Nephron (organoid): ENCODE measurements at regions not wholly inside any gene's neighbourhood (a gene's known extent, or its start where the extent isn't known, plus 50 kb on each side); places are given as distances from the start of the nearest gene placed in this dataset.

Experiments
- H3K27ac Mint-ChIP-seq, 3 experiments: 2 replicates each; pipeline ENCODE4 v1.8.0; 2020; ENCODE audit warnings: mixed read lengths in 3 of 3, mild to moderate bottlenecking in 2 of 3, moderate library complexity in 1 of 3
- H3K27me3 Mint-ChIP-seq: 2 replicates; pipeline ENCODE4 v1.8.0; 2021; ENCODE audit warnings: low read depth, mild to moderate bottlenecking, moderate library complexity, mixed read lengths
- H3K36me3 Mint-ChIP-seq: 2 replicates; pipeline ENCODE4 v1.8.0; 2020; ENCODE audit warnings: low read depth, mixed read lengths
- H3K4me1 Mint-ChIP-seq: 2 replicates; pipeline ENCODE4 v1.8.0; 2020; ENCODE audit warnings: mixed read lengths
- H3K4me3 Mint-ChIP-seq, 3 experiments: 2 replicates each; pipeline ENCODE4 v1.8.0; 2020; ENCODE audit warnings: mild to moderate bottlenecking in 3 of 3, mixed read lengths in 3 of 3, moderate library complexity in 2 of 3
- H3K9me3 Mint-ChIP-seq: 2 replicates; pipeline ENCODE4 v1.8.0; 2020; ENCODE audit warnings: mixed read lengths
- TF ChIP-seq, protein P1 (sequence below), 3 experiments: fragments of 200-600 bp; sonication (generic); IDR thresholded peaks; one replicate each; pipeline ENCODE4 v1.5.0; 2021; ENCODE audit warnings: antibody characterized with exemption in 3 of 3; ENCODE audit not compliant: unreplicated experiment in 3 of 3

- no peaks in the 10 kb centered on the region for H3K36me3 Mint-ChIP-seq
- TF ChIP-seq, protein P1, sequence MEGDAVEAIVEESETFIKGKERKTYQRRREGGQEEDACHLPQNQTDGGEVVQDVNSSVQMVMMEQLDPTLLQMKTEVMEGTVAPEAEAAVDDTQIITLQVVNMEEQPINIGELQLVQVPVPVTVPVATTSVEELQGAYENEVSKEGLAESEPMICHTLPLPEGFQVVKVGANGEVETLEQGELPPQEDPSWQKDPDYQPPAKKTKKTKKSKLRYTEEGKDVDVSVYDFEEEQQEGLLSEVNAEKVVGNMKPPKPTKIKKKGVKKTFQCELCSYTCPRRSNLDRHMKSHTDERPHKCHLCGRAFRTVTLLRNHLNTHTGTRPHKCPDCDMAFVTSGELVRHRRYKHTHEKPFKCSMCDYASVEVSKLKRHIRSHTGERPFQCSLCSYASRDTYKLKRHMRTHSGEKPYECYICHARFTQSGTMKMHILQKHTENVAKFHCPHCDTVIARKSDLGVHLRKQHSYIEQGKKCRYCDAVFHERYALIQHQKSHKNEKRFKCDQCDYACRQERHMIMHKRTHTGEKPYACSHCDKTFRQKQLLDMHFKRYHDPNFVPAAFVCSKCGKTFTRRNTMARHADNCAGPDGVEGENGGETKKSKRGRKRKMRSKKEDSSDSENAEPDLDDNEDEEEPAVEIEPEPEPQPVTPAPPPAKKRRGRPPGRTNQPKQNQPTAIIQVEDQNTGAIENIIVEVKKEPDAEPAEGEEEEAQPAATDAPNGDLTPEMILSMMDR (IDR thresholded peaks at IDR 0.05; ENCODE audit: unreplicated experiment in 3 of 3), result no peak
- peaks cover 21% of the 10 kb centered on the region for H3K27me3 Mint-ChIP-seq
- H3K9me3 Mint-ChIP-seq, result no peaks in the 10 kb centered on the region
- no peak overlapping the region for H3K4me3 Mint-ChIP-seq
- H3K4me1 Mint-ChIP-seq, result peaks cover 20% of the 10 kb centered on the region
- H3K27ac Mint-ChIP-seq, result no peak overlapping the region
Observed at GRCh38 chr2:10205162-10205475, 82.6 kb downstream of the RRM2 start.

- H3K9me3 Mint-ChIP-seq, result no peaks in the 10 kb centered on the region
- H3K27me3 Mint-ChIP-seq, result peaks cover 18% of the 10 kb centered on the region
- no peaks in the 10 kb centered on the region for H3K36me3 Mint-ChIP-seq
Observed at GRCh38 chr2:10208736-10209135, 86.2 kb downstream of the RRM2 start.

GRCh38 chr2:10209406-10209935 is 86.9 kb downstream of the RRM2 start:
- H3K27me3 Mint-ChIP-seq, result peaks cover 14% of the 10 kb centered on the region

More at GRCh38 chr2:10208736-10209135, 86.2 kb downstream of the RRM2 start:
- Mint-ChIP-seq H3K27ac (no peak overlapping the region), H3K4me1 (peaks cover 16% of the 10 kb centered on the region), H3K4me3 (no peak overlapping the region)
- TF ChIP-seq, protein P1 (IDR thresholded peaks at IDR 0.05; ENCODE audit: unreplicated experiment in 3 of 3), result no peak

DNA sequence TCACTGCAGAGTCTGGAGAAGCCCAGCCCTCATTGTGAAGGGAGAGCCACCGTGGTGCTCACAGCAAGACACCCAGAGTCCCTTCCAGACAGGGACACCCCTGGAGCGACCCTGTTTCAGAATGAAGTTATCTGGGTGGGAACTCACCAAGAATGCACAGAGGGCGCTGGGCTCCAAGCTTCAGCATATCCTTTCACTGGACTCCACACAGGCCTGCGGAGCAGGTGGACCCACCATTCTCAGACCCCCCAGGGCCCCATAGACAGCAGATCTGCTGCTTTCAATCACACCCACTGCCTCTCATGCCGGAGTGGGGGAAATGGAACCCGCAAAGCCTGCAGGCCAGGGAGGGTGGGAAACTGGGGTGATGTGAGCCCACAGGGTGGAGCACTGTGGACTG is 87.8 kb downstream of the RRM2 start:
- H3K9me3 Mint-ChIP-seq, result no peaks in the 10 kb centered on the region
- H3K36me3 Mint-ChIP-seq, result no peaks in the 10 kb centered on the region
- no peak overlapping the region for H3K27ac Mint-ChIP-seq
- H3K4me1 Mint-ChIP-seq, result peaks cover 16% of the 10 kb centered on the region
- TF ChIP-seq, protein P1 (IDR thresholded peaks at IDR 0.05; ENCODE audit: unreplicated experiment in 3 of 3), result no peak
- H3K27me3 Mint-ChIP-seq, result peaks cover 14% of the 10 kb centered on the region
- no peak overlapping the region for H3K4me3 Mint-ChIP-seq

More at GRCh38 chr2:10209406-10209935, 86.9 kb downstream of the RRM2 start:
- no peaks in the 10 kb centered on the region for H3K36me3 Mint-ChIP-seq
- H3K9me3 Mint-ChIP-seq, result no peaks in the 10 kb centered on the region
- TF ChIP-seq, protein P1 (IDR thresholded peaks at IDR 0.05; ENCODE audit: unreplicated experiment in 3 of 3), result no peak
- H3K4me3 Mint-ChIP-seq, result no peak overlapping the region
- no peak overlapping the region for H3K27ac Mint-ChIP-seq
- H3K4me1 Mint-ChIP-seq, result peaks cover 16% of the 10 kb centered on the region

- no peaks in the 10 kb centered on the region for H3K9me3 Mint-ChIP-seq
- peaks cover 20% of the 10 kb centered on the region for H3K4me1 Mint-ChIP-seq
- TF ChIP-seq, protein P1 (IDR thresholded peaks at IDR 0.05; ENCODE audit: unreplicated experiment in 3 of 3), result no peak
- no peaks in the 10 kb centered on the region for H3K36me3 Mint-ChIP-seq
- peaks cover 18% of the 10 kb centered on the region for H3K27me3 Mint-ChIP-seq
- peak overlapping the region in 1 of 3 experiments; percentile 24 for H3K27ac Mint-ChIP-seq
- H3K4me3 Mint-ChIP-seq, result no peak overlapping the region
Observed at GRCh38 chr2:10211844-10212422, 89.4 kb downstream of the RRM2 start.

GRCh38 chr2:10212827-10213226 is 89.9 kb upstream of the HPCAL1 start:
- Mint-ChIP-seq H3K27ac (no peak overlapping the region), H3K4me1 (peaks cover 20% of the 10 kb centered on the region), H3K36me3 (no peaks in the 10 kb centered on the region), H3K27me3 (peaks cover 20% of the 10 kb centered on the region), H3K4me3 (no peak overlapping the region), H3K9me3 (no peaks in the 10 kb centered on the region)
- TF ChIP-seq, protein P1 (IDR thresholded peaks at IDR 0.05; ENCODE audit: unreplicated experiment in 3 of 3), result no peak
